HUES48 (cell line): ENCODE measurements at regions not wholly inside any gene's neighbourhood (a gene's known extent, or its start where the extent isn't known, plus 50 kb on each side); places are given as distances from the start of the nearest gene placed in this dataset.

Source experiments
- H3K27ac ChIP-seq: one replicate; pipeline ENCODE4 v1.7.0; 2013; ENCODE audit warnings: low read depth, low read length, inconsistent platforms
- H3K27me3 ChIP-seq: 2 replicates; pipeline ENCODE4 v1.6.1; 2013; ENCODE audit warnings: mild to moderate bottlenecking, low read length; ENCODE audit not compliant: control insufficient read depth, insufficient read depth
- H3K36me3 ChIP-seq: 2 replicates; pipeline ENCODE4 v1.6.1; 2013; ENCODE audit warnings: low read length; ENCODE audit not compliant: control insufficient read depth, insufficient read depth
- H3K4me1 ChIP-seq: 2 replicates; pipeline ENCODE4 v1.6.1; 2013; ENCODE audit warnings: mild to moderate bottlenecking, low read length; ENCODE audit not compliant: control insufficient read depth, insufficient read depth
- H3K4me3 ChIP-seq: 2 replicates; pipeline ENCODE4 v1.5.1; 2013; ENCODE audit warnings: mild to moderate bottlenecking, low read depth, low read length
- H3K9ac ChIP-seq: 2 replicates; pipeline ENCODE4 v1.6.1; 2013; ENCODE audit warnings: mild to moderate bottlenecking, low read depth, low read length, moderate library complexity
- H3K9me3 ChIP-seq: 2 replicates; pipeline ENCODE4 v1.6.1; 2013; ENCODE audit warnings: low read length; ENCODE audit not compliant: control insufficient read depth, insufficient read depth

DNA sequence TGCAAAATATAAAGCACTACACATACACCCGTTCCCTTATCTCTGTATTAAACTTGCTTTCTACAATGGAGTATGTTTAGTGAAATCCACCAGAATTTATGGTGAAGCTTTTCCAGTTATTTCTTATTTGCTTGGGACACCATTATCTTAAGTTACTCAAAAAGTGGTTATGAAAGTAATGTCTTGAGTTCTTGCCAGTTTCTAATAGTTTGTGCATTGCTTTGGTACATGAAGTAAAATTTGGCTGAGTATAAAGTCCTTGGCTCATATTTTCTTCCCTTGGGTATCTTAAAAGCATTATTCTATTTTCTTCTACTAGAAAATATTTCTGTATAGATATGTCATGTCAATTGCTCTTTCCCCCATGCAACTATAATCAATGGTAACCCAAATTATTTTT is 85.2 kb downstream of the POLR1F start:
- Histone ChIP-seq H3K9ac (no peak overlapping the region), H3K4me1 (no peaks in the 10 kb centered on the region), H3K36me3 (no peaks in the 10 kb centered on the region), H3K4me3 (no peak overlapping the region), H3K27ac (no peak overlapping the region), H3K9me3 (no peaks in the 10 kb centered on the region), H3K27me3 (no peaks in the 10 kb centered on the region)

DNA sequence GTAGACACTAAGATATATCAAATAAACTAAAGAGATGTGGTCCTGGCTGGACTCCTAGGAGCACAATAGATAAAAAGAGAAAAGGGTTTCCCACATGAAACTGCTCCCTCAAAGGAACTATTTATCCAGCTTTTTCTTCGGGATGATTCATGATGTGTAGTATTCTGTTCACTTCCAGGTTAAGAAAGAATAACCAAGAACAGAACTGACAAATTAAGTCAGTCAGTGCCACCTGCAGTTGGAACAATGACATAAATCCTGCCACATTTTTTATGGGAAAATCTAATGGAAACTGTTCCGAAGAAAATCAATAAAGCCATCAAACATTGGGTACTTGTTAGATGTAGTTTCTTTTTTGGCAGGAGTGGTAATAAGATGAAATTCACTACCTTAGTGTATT is 87.1 kb downstream of the POLR1F start:
- H3K36me3 ChIP-seq = no peaks in the 10 kb centered on the region
- H3K4me1 ChIP-seq = no peaks in the 10 kb centered on the region
- no peak overlapping the region for H3K4me3 ChIP-seq
- no peak overlapping the region for H3K9ac ChIP-seq
- no peaks in the 10 kb centered on the region for H3K27me3 ChIP-seq
- no peak overlapping the region for H3K27ac ChIP-seq
- no peaks in the 10 kb centered on the region for H3K9me3 ChIP-seq

DNA sequence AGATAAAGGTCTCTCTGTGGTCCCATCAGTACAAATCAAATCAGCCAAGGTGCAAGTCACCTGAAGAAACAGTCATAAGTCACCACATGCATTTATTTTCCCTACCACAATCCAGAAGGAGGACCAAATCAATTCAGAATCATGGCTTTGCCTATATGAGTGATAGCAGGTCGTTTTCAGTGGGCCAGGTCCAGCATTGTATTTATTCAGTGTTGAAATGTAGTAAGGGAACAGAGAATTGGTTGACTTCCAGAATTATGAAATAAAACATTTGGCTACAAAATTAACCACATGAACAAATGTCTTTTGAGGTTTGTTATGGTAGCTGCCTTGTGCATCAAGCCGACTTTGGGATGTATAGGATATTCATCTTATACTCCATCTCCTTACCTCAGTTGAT is 88.4 kb downstream of the POLR1F start:
- H3K36me3 ChIP-seq = no peaks in the 10 kb centered on the region
- no peak overlapping the region for H3K9ac ChIP-seq
- no peak overlapping the region for H3K4me3 ChIP-seq
- no peaks in the 10 kb centered on the region for H3K27me3 ChIP-seq
- H3K4me1 ChIP-seq = no peaks in the 10 kb centered on the region
- H3K9me3 ChIP-seq = no peaks in the 10 kb centered on the region
- no peak overlapping the region for H3K27ac ChIP-seq

DNA sequence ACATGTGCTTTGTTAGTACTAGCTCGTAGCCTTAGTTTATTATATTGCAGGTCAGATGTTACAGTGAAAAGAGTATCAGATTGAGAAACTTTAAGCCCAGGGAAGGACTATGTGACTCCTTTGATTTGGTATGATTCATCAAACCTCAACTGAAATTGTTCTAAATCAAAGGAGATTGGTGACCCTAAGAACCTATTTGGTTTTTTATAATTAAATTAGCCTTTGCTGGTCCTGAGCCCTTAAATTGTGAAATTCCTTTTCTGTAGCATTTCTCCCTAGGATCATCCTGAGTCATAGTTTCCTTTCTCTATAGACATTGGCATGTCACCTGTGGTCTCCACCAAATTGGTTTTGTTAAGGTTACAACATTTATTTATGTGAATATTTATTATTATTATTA is 89.7 kb downstream of the POLR1F start:
- no peaks in the 10 kb centered on the region for H3K9me3 ChIP-seq
- H3K4me1 ChIP-seq = no peaks in the 10 kb centered on the region
- H3K36me3 ChIP-seq = no peaks in the 10 kb centered on the region
- no peaks in the 10 kb centered on the region for H3K27me3 ChIP-seq
- no peak overlapping the region for H3K27ac ChIP-seq
- no peak overlapping the region for H3K4me3 ChIP-seq
- H3K9ac ChIP-seq = no peak overlapping the region

DNA sequence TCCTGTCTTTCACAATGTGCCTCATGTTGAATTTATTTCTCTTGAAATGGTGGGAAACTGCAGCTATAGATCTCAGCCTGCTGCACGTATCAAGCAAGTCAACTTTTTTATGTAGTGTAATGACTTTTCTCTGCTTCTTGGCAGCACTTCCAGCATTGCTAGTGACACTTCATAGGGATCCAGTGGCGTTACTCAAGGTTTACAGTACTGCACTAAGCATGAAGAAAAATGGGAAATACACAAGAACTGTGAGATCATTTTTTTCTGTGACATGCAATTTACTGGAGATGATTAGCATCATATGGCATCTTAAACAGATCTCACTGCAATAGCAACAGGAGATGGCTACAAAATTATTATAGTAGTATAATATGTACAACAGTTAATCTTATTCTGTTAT is 90.9 kb downstream of the POLR1F start:
- Histone ChIP-seq H3K36me3 (no peaks in the 10 kb centered on the region), H3K27me3 (no peaks in the 10 kb centered on the region), H3K9me3 (no peaks in the 10 kb centered on the region), H3K4me3 (no peak overlapping the region), H3K4me1 (no peaks in the 10 kb centered on the region), H3K27ac (no peak overlapping the region), H3K9ac (no peak overlapping the region)

DNA sequence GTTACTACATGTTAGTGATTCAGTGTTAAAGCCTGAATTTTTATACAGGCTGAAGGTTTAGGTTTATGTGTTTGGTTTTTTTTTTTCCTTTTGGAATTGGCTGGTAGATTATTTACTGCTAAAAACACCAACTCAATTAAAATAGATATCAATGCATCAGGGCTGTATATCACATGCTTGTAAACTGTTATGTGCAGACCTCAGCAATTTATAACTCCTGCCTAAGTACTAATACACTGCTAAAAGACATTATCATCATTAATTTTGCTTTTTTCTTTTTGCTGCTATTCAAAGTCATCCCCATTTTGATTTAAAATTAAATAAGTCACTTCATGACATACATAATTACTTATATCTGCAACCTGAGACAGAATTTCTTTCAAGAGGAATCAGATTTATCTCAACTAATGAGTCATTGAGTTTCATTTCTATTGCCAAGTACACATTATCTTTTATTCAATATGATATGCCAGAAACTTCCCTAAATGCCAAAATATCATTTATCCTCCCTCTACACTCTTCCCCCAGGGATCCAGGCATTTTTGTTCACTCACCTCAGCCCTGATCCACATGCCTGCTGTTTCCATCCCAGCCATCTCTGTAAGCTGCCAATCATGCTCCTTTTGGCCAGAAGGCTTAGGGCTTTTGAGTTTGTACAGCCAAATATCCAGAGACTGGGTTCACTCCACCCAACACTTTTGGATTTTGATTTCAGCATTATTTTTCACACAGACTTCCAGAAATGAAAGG is 98.5 kb downstream of the POLR1F start:
- H3K9me3 ChIP-seq = peaks cover 6% of the 10 kb centered on the region; the same call in 1 of the 2 replicates
- H3K9ac ChIP-seq = no peak overlapping the region
- no peaks in the 10 kb centered on the region for H3K36me3 ChIP-seq
- no peaks in the 10 kb centered on the region for H3K4me1 ChIP-seq
- no peaks in the 10 kb centered on the region for H3K27me3 ChIP-seq
- no peak overlapping the region for H3K4me3 ChIP-seq
- H3K27ac ChIP-seq = no peak overlapping the region

DNA sequence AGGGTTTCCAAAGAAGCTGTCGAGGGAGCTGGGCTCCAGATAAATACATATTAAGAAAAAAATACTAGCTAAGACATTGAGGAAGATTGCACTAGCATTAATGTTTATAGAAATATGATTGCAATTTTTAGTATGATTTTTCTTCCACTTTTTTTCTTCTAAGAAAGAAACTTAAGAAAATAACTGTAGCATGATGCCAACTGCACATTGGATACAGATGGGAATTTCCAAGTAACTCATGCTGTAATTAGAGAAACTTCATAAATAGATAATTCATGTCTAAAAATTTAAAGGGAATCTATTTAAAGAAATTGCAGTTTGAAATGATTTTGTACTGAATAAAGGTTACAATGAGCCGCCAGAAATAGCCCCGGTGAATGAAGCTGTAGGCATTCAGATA is 119.4 kb downstream of the POLR1F start:
- no peaks in the 10 kb centered on the region for H3K27me3 ChIP-seq
- no peak overlapping the region for H3K27ac ChIP-seq
- H3K36me3 ChIP-seq = no peaks in the 10 kb centered on the region
- no peak overlapping the region for H3K4me3 ChIP-seq
- H3K9me3 ChIP-seq = no peaks in the 10 kb centered on the region
- no peaks in the 10 kb centered on the region for H3K4me1 ChIP-seq
- no peak overlapping the region for H3K9ac ChIP-seq

DNA sequence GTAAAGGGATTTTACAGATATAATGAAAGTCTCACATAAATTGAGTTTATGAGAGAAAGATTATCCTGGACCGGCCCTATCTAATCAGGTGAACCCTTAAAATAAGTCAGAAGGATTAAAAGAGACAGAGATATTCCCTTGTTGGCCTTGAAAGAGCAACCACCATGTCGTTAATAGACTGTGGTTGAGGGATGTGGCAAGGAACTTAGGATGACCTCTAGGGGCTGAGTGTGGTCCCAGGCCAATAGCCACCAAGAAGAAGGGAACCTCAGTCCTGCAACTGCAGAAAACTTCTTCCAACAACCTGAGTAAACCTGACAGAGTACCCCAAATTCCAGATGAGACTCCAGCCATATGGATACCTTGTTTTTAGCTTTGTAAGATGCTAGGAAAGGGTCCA is 121.5 kb downstream of the POLR1F start:
- no peaks in the 10 kb centered on the region for H3K4me1 ChIP-seq
- no peak overlapping the region for H3K4me3 ChIP-seq
- no peak overlapping the region for H3K27ac ChIP-seq
- H3K36me3 ChIP-seq = no peaks in the 10 kb centered on the region
- H3K27me3 ChIP-seq = no peaks in the 10 kb centered on the region
- no peak overlapping the region for H3K9ac ChIP-seq
- H3K9me3 ChIP-seq = no peaks in the 10 kb centered on the region

DNA sequence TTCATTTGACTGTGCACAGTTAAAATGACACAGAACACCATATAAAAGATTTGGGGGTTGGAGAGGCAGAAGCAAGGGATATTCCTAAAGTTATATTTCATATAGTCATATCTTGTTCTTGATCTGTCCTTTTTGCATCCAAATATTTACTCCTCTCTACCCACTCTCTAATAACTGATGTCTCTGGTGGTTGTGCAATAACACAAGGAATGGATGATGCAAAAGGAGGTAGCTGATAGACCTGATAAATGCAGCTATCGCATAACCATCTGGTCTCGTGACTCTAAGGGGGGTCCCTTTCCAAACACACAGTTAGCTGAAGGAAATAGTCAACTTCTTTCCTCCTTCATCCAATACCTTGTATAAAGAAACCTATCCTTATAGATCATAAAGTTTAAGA is 123.1 kb downstream of the POLR1F start:
- H3K27me3 ChIP-seq = no peaks in the 10 kb centered on the region
- H3K4me1 ChIP-seq = no peaks in the 10 kb centered on the region
- no peak overlapping the region for H3K27ac ChIP-seq
- no peaks in the 10 kb centered on the region for H3K9me3 ChIP-seq
- no peak overlapping the region for H3K9ac ChIP-seq
- no peak overlapping the region for H3K4me3 ChIP-seq
- H3K36me3 ChIP-seq = no peaks in the 10 kb centered on the region

DNA sequence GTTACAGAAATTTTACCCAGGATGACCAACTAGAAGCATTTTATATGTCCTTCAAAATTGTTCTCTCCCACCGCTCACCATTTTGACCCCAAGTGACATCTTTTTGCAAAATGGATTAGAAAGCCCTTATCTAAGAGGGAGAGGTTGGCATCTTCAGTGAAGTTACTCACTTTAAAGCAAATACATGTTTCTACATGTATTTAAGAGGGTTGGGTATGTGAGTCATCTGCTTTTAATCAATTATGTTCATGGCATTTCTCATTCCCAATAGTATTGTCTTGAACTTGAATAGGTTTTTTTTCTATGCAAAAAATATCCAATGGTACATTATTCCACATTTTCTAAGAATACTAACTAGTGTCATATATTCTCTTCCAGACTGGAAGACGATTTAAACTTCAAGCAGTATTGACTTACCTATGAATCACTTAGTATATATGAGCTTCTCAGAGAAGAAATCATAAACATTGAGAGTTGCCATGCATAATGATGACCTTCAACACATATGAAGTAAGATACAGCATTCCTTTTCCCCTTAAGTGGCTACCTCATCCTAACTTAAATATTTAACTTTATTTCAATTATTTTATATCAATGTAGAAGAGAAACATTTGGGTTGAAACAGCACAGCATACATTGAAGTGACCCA is 132.8 kb downstream of the POLR1F start:
- no peaks in the 10 kb centered on the region for H3K36me3 ChIP-seq
- no peaks in the 10 kb centered on the region for H3K27me3 ChIP-seq
- no peak overlapping the region for H3K9ac ChIP-seq
- H3K9me3 ChIP-seq = no peaks in the 10 kb centered on the region
- no peaks in the 10 kb centered on the region for H3K4me1 ChIP-seq
- H3K27ac ChIP-seq = no peak overlapping the region
- H3K4me3 ChIP-seq = no peak overlapping the region

DNA sequence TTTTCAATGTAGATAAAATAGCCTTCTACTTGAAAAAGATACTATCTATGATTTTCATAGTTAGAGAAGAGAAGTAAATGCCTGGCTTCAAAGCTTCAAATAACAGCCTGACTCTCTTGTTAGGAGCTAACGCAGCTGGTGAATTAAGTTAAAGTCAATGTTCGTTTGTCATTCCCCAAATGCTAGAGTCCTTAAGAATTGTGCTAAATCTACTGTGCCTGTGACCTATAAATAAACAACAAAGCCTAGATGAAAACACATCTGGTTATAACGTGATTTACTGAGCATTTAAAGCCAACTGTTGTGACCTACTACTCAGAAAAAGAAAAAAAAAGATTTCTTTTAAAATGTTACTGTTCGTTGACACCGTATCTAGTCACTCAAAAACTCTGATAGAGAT is 134.7 kb downstream of the POLR1F start:
- no peaks in the 10 kb centered on the region for H3K9me3 ChIP-seq
- no peaks in the 10 kb centered on the region for H3K4me1 ChIP-seq
- H3K27me3 ChIP-seq = no peaks in the 10 kb centered on the region
- no peak overlapping the region for H3K4me3 ChIP-seq
- no peak overlapping the region for H3K9ac ChIP-seq
- H3K27ac ChIP-seq = no peak overlapping the region
- H3K36me3 ChIP-seq = no peaks in the 10 kb centered on the region
